MCF 10A (cell line): ENCODE measurements at regions not wholly inside any gene's neighbourhood (a gene's known extent, or its start where the extent isn't known, plus 50 kb on each side); places are given as distances from the start of the nearest gene placed in this dataset.
A peak's percentile ranks its signal among the peaks of the same experiment; 100 is the strongest.

ENCODE experiments used
- BruUV-seq: library from RNA; stranded (reverse); fragments of 400-500 nt; replicated peaks from 2 replicates; lab custom pipeline; 2021; lab: Mats Ljungman, UMichigan
- CTCF ChIA-PET: fragments of 300-600 bp; sonication (Branson Sonifier 250); formaldehyde crosslinking; extraction: SDS; loops from one replicate; lab custom pipeline; 2021; ENCODE audit warnings: antibody characterized with exemption, inconsistent platforms; lab: Yijun Ruan, JAX
- POLR2A ChIA-PET: fragments of 300-600, 350-650 bp; sonication (Branson Sonifier 250); formaldehyde crosslinking; extraction: SDS; loops from one replicate; lab custom pipeline; 2020; ENCODE audit warnings: antibody characterized with exemption, inconsistent platforms; lab: Yijun Ruan, JAX
- DNase-seq: peaks from one replicate; pipeline ENCODE4 v3.0.0-alpha.2; 2018; ENCODE audit not compliant: unreplicated experiment
- H3K27ac Mint-ChIP-seq: one replicate; pipeline ENCODE4 v1.8.0; 2022; ENCODE audit warnings: mild to moderate bottlenecking, low read depth, mixed read lengths; ENCODE audit not compliant: unreplicated experiment
- H3K27me3 Mint-ChIP-seq: one replicate; pipeline ENCODE4 v1.8.0; 2022; ENCODE audit warnings: mixed read lengths; ENCODE audit not compliant: insufficient read depth, unreplicated experiment
- H3K36me3 Mint-ChIP-seq: one replicate; pipeline ENCODE4 v1.8.0; 2022; ENCODE audit warnings: mild to moderate bottlenecking, moderate library complexity, mixed read lengths; ENCODE audit not compliant: insufficient read depth, unreplicated experiment
- H3K4me1 Mint-ChIP-seq: one replicate; pipeline ENCODE4 v1.8.0; 2022; ENCODE audit warnings: mixed read lengths; ENCODE audit not compliant: insufficient read depth, unreplicated experiment
- H3K4me3 Mint-ChIP-seq: one replicate; pipeline ENCODE4 v1.8.0; 2022; ENCODE audit warnings: mild to moderate bottlenecking, moderate library complexity, mixed read lengths; ENCODE audit not compliant: unreplicated experiment
- H3K9me3 Mint-ChIP-seq: one replicate; pipeline ENCODE4 v1.8.0; 2022; ENCODE audit warnings: mixed read lengths; ENCODE audit not compliant: unreplicated experiment
- intact Hi-C: fragments of 100-400 bp; cut with micrococcal nuclease; formaldehyde crosslinking; loops from 2 replicates; pipeline ENCODE4 v1.14.1; 2022
- TF ChIP-seq, protein P1 (sequence below): fragments of 200-600 bp; IDR thresholded peaks from one replicate; pipeline ENCODE4 v1.8.0; 2022; ENCODE audit warnings: antibody characterized with exemption, mild to moderate bottlenecking; ENCODE audit not compliant: unreplicated experiment

DNA sequence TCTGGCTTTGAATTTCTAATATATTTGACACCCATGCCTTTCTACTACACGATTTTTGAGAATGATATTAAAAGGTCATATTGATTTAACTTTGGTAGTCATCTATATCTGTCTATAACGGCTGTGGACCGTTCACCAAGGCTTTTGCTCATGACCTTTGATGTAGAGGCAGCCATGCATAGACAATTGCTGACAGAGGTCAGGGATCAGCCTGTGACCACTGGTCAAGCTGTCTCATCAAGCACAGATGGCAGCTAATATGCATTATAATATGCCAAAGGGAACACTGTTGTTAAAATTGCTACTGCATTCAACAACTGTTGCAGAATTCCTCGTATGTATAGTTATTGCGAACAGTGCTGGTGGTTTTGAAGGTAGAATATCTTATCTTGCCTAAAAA is 323.9 kb upstream of the DSEL start:
- H3K27ac Mint-ChIP-seq: no peak overlapping the region
- TF ChIP-seq, protein P1, sequence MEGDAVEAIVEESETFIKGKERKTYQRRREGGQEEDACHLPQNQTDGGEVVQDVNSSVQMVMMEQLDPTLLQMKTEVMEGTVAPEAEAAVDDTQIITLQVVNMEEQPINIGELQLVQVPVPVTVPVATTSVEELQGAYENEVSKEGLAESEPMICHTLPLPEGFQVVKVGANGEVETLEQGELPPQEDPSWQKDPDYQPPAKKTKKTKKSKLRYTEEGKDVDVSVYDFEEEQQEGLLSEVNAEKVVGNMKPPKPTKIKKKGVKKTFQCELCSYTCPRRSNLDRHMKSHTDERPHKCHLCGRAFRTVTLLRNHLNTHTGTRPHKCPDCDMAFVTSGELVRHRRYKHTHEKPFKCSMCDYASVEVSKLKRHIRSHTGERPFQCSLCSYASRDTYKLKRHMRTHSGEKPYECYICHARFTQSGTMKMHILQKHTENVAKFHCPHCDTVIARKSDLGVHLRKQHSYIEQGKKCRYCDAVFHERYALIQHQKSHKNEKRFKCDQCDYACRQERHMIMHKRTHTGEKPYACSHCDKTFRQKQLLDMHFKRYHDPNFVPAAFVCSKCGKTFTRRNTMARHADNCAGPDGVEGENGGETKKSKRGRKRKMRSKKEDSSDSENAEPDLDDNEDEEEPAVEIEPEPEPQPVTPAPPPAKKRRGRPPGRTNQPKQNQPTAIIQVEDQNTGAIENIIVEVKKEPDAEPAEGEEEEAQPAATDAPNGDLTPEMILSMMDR: no peak
- intact Hi-C loops: no loop called here
- H3K27me3 Mint-ChIP-seq: no peaks in the 10 kb centered on the region
- CTCF ChIA-PET: interaction anchor here (0.5 to 6.9 kb wide), 2 partner anchors 33 to 325 kb away, joined by 3 to 49 read pairs; partner anchors contain the start of gene DSEL
- no peak overlapping the region for H3K4me3 Mint-ChIP-seq
- POLR2A ChIA-PET: no interaction called here
- H3K9me3 Mint-ChIP-seq: peaks cover 15% of the 10 kb centered on the region
- DNase-seq: no peak
- H3K4me1 Mint-ChIP-seq: no peaks in the 10 kb centered on the region
- no peaks in the 10 kb centered on the region for H3K36me3 Mint-ChIP-seq
- no TSS peak for BruUV-seq

DNA sequence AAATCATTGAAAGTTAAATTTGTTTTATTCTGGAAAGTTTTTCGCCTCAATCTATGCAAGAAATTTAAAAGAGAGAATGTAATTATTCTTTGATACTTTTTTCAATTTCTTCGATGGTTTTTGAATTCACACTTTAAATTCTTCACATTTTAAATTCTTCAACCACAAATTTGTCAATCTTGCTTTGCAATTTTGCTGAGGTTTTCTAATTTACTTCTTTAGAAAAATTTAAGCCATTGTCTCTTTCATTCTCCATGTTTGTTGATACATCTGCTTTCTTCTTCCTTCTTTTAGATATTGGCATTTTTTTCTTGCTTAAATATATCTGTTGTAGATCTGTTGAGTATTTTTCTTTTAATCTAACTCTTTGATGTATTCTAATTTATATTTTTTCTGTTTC is 301.9 kb upstream of the DSEL start:
- Mint-ChIP-seq H3K27me3 (no peaks in the 10 kb centered on the region), H3K36me3 (no peaks in the 10 kb centered on the region), H3K4me1 (peaks cover 3% of the 10 kb centered on the region), H3K4me3 (no peak overlapping the region), H3K27ac (no peak overlapping the region), H3K9me3 (no peaks in the 10 kb centered on the region)
- BruUV-seq: no TSS peak
- POLR2A ChIA-PET: no interaction called here
- no peak for DNase-seq
- CTCF ChIA-PET: no interaction called here
- intact Hi-C loops: no loop called here
- TF ChIP-seq, protein P1: no peak

DNA sequence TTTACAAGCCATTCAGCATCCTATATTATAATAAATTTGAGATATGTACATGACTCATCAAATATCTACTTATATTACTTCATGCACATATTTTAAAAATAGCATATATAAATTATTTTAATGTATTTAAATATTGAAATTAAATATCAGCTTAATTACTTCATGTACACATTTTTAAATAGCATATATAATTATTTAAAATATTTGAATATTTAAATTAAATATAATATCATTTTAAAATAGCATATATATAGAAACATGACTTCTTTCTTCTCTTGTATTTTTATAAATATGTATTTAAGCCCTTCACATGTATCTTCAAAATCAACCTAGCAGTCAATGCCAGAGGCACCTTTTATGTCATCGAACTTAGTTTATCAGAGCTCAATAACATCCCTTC is 298.8 kb upstream of the DSEL start:
- intact Hi-C loops: no loop called here
- no peak overlapping the region for H3K4me3 Mint-ChIP-seq
- no peaks in the 10 kb centered on the region for H3K27me3 Mint-ChIP-seq
- ChIA-PET CTCF (no interaction called here), POLR2A (interaction anchor here (0.9 to 1.3 kb wide), 3 partner anchors 27 to 300 kb away, joined by 3 to 7 read pairs (median 3); partner anchors contain the start of gene DSEL)
- H3K9me3 Mint-ChIP-seq: no peaks in the 10 kb centered on the region
- no TSS peak for BruUV-seq
- TF ChIP-seq, protein P1: no peak
- H3K4me1 Mint-ChIP-seq: peaks cover 12% of the 10 kb centered on the region
- no peaks in the 10 kb centered on the region for H3K36me3 Mint-ChIP-seq
- H3K27ac Mint-ChIP-seq: no peak overlapping the region
- DNase-seq: no peak

DNA sequence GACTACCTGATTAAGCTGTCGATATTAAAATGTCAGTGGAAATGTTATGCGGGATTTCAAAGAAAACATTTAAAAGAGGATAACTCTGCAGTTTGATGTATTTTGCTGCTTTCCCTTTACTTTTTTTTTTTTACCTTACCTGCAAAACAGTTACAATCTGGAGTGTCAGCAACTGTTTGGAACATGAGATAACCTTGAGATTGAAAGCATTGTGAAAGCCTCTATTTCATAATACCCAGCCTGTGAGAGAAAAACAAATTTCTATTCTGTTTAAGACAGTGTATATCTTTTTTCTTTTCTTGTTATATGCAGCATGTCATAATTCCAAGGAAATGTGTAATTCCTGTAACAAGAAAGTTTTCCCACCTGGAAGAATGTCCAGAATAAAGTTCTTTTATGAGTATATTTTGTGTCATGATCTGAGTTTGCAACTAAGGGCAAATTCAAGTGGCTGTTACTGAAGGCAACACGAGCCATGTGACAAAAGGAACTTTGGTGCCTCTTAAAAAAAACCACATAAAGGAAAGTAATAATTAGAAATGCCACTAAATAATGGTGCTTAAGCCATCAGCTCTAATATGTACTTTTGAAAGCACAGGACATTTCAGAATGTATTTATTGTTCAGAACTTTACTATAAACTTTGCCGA is 297.0 kb upstream of the DSEL start:
- TF ChIP-seq, protein P1: no peak
- Mint-ChIP-seq H3K27me3 (no peaks in the 10 kb centered on the region), H3K4me3 (no peak overlapping the region), H3K4me1 (peaks cover 12% of the 10 kb centered on the region), H3K36me3 (no peaks in the 10 kb centered on the region), H3K27ac (no peak overlapping the region), H3K9me3 (no peaks in the 10 kb centered on the region)
- DNase-seq: peak; percentile 3
- ChIA-PET CTCF (no interaction called here), POLR2A (interaction anchor here (0.5 to 0.7 kb wide), 2 partner anchors 315 to 810 kb away, joined by 3 to 4 read pairs; no protein-coding TSS in a partner anchor)
- BruUV-seq: no TSS peak
- intact Hi-C loops: no loop called here
